T-helper 2 cell treated with Interferon-gamma antibody and Interleukin-4, amounts not matched to agents 5 μg/mL and 100 μg/mL, for 36 hours (primary cell): ENCODE measurements at regions not wholly inside any gene's neighbourhood (a gene's known extent, or its start where the extent isn't known, plus 50 kb on each side); places are given as distances from the start of the nearest gene placed in this dataset.

Experiments
- DNase-seq: peaks from one replicate; pipeline ENCODE4 v3.0.0; 2021; ENCODE audit warnings: low spot score
- H3K27ac Mint-ChIP-seq: one replicate; pipeline ENCODE4 v1.8.0; 2021; ENCODE audit warnings: mild to moderate bottlenecking, mixed read lengths
- H3K27me3 Mint-ChIP-seq: one replicate; pipeline ENCODE4 v1.8.0; 2021; ENCODE audit warnings: low read depth, mixed read lengths
- H3K36me3 Mint-ChIP-seq: one replicate; pipeline ENCODE4 v1.8.0; 2021; ENCODE audit warnings: low read depth, mixed read lengths
- H3K4me1 Mint-ChIP-seq: one replicate; pipeline ENCODE4 v1.8.0; 2021; ENCODE audit warnings: low read depth, mixed read lengths
- H3K4me3 Mint-ChIP-seq: one replicate; pipeline ENCODE4 v1.8.0; 2022; ENCODE audit warnings: mild to moderate bottlenecking, moderate library complexity, mixed read lengths
- H3K9me3 Mint-ChIP-seq: one replicate; pipeline ENCODE4 v1.8.0; 2021; ENCODE audit warnings: mixed read lengths

GRCh38 chr10:111515706-111516105, 438.9 kb downstream of the ADRA2A start:
- Mint-ChIP-seq H3K4me3 (no peak overlapping the region), H3K4me1 (no peaks in the 10 kb centered on the region), H3K27me3 (no peaks in the 10 kb centered on the region), H3K36me3 (no peaks in the 10 kb centered on the region), H3K9me3 (no peaks in the 10 kb centered on the region), H3K27ac (no peak overlapping the region)
- no peak for DNase-seq

- Mint-ChIP-seq H3K27me3 (no peaks in the 10 kb centered on the region), H3K9me3 (no peaks in the 10 kb centered on the region), H3K4me1 (no peaks in the 10 kb centered on the region), H3K36me3 (no peaks in the 10 kb centered on the region), H3K4me3 (no peak overlapping the region), H3K27ac (no peak overlapping the region)
- no peak for DNase-seq
Measured at GRCh38 chr10:111516144-111516543, 439.3 kb downstream of the ADRA2A start.

- no peaks in the 10 kb centered on the region for H3K4me1 Mint-ChIP-seq
- no peaks in the 10 kb centered on the region for H3K27me3 Mint-ChIP-seq
- H3K36me3 Mint-ChIP-seq = no peaks in the 10 kb centered on the region
- H3K9me3 Mint-ChIP-seq = no peaks in the 10 kb centered on the region
- no peak overlapping the region for H3K27ac Mint-ChIP-seq
- H3K4me3 Mint-ChIP-seq = no peak overlapping the region
- no peak for DNase-seq
Measured at GRCh38 chr10:111522141-111522540, 445.3 kb downstream of the ADRA2A start.

- Mint-ChIP-seq H3K4me1 (no peaks in the 10 kb centered on the region), H3K4me3 (no peak overlapping the region), H3K27me3 (no peaks in the 10 kb centered on the region), H3K27ac (no peak overlapping the region), H3K36me3 (no peaks in the 10 kb centered on the region), H3K9me3 (no peaks in the 10 kb centered on the region)
- DNase-seq = no peak
Measured at GRCh38 chr10:111522551-111522950, 445.7 kb downstream of the ADRA2A start.

GRCh38 chr10:111523016-111523415, 446.2 kb downstream of the ADRA2A start:
- Mint-ChIP-seq H3K27ac (no peak overlapping the region), H3K36me3 (no peaks in the 10 kb centered on the region), H3K9me3 (no peaks in the 10 kb centered on the region), H3K27me3 (no peaks in the 10 kb centered on the region), H3K4me1 (no peaks in the 10 kb centered on the region), H3K4me3 (no peak overlapping the region)
- DNase-seq = no peak

- Mint-ChIP-seq H3K4me3 (no peak overlapping the region), H3K4me1 (no peaks in the 10 kb centered on the region), H3K27ac (no peak overlapping the region), H3K27me3 (no peaks in the 10 kb centered on the region), H3K36me3 (no peaks in the 10 kb centered on the region), H3K9me3 (no peaks in the 10 kb centered on the region)
- DNase-seq = no peak
Measured at GRCh38 chr10:111524134-111524533, 447.3 kb downstream of the ADRA2A start.

- Mint-ChIP-seq H3K27ac (no peak overlapping the region), H3K27me3 (no peaks in the 10 kb centered on the region), H3K4me1 (no peaks in the 10 kb centered on the region), H3K36me3 (no peaks in the 10 kb centered on the region), H3K4me3 (no peak overlapping the region), H3K9me3 (no peaks in the 10 kb centered on the region)
- no peak for DNase-seq
Measured at GRCh38 chr10:111525696-111526095, 448.9 kb downstream of the ADRA2A start.

- H3K27ac Mint-ChIP-seq = no peak overlapping the region
- H3K4me3 Mint-ChIP-seq = no peak overlapping the region
- H3K36me3 Mint-ChIP-seq = no peaks in the 10 kb centered on the region
- H3K27me3 Mint-ChIP-seq = no peaks in the 10 kb centered on the region
- H3K9me3 Mint-ChIP-seq = no peaks in the 10 kb centered on the region
- H3K4me1 Mint-ChIP-seq = no peaks in the 10 kb centered on the region
- no peak for DNase-seq
Measured at GRCh38 chr10:111531690-111532089, 454.9 kb downstream of the ADRA2A start.

GRCh38 chr10:111532139-111532538, 455.3 kb downstream of the ADRA2A start:
- no peaks in the 10 kb centered on the region for H3K36me3 Mint-ChIP-seq
- no peaks in the 10 kb centered on the region for H3K9me3 Mint-ChIP-seq
- no peak for DNase-seq
- H3K4me3 Mint-ChIP-seq = no peak overlapping the region
- no peaks in the 10 kb centered on the region for H3K27me3 Mint-ChIP-seq
- no peaks in the 10 kb centered on the region for H3K4me1 Mint-ChIP-seq
- no peak overlapping the region for H3K27ac Mint-ChIP-seq

GRCh38 chr10:111539246-111539645, 462.4 kb downstream of the ADRA2A start:
- Mint-ChIP-seq H3K27me3 (no peaks in the 10 kb centered on the region), H3K36me3 (no peaks in the 10 kb centered on the region), H3K4me1 (no peaks in the 10 kb centered on the region), H3K9me3 (no peaks in the 10 kb centered on the region), H3K27ac (no peak overlapping the region), H3K4me3 (no peak overlapping the region)
- no peak for DNase-seq

GRCh38 chr10:111543854-111544253, 467.0 kb downstream of the ADRA2A start:
- Mint-ChIP-seq H3K27me3 (no peaks in the 10 kb centered on the region), H3K36me3 (no peaks in the 10 kb centered on the region), H3K4me1 (no peaks in the 10 kb centered on the region), H3K4me3 (no peak overlapping the region), H3K9me3 (no peaks in the 10 kb centered on the region), H3K27ac (no peak overlapping the region)
- DNase-seq = no peak

GRCh38 chr10:111545861-111546605, 469.2 kb downstream of the ADRA2A start:
- Mint-ChIP-seq H3K27me3 (no peaks in the 10 kb centered on the region), H3K9me3 (no peaks in the 10 kb centered on the region), H3K27ac (no peak overlapping the region), H3K4me3 (no peak overlapping the region), H3K4me1 (no peaks in the 10 kb centered on the region), H3K36me3 (no peaks in the 10 kb centered on the region)
- no peak for DNase-seq

GRCh38 chr10:111548084-111548726, 471.4 kb downstream of the ADRA2A start:
- H3K36me3 Mint-ChIP-seq = no peaks in the 10 kb centered on the region
- H3K27ac Mint-ChIP-seq = no peak overlapping the region
- no peak for DNase-seq
- H3K27me3 Mint-ChIP-seq = no peaks in the 10 kb centered on the region
- H3K4me3 Mint-ChIP-seq = no peak overlapping the region
- no peaks in the 10 kb centered on the region for H3K4me1 Mint-ChIP-seq
- no peaks in the 10 kb centered on the region for H3K9me3 Mint-ChIP-seq

GRCh38 chr10:111551001-111551400, 474.2 kb downstream of the ADRA2A start:
- Mint-ChIP-seq H3K4me1 (no peaks in the 10 kb centered on the region), H3K36me3 (no peaks in the 10 kb centered on the region), H3K27ac (no peak overlapping the region), H3K9me3 (no peaks in the 10 kb centered on the region), H3K4me3 (no peak overlapping the region), H3K27me3 (no peaks in the 10 kb centered on the region)
- DNase-seq = no peak

- H3K36me3 Mint-ChIP-seq = no peaks in the 10 kb centered on the region
- H3K27me3 Mint-ChIP-seq = no peaks in the 10 kb centered on the region
- H3K9me3 Mint-ChIP-seq = no peaks in the 10 kb centered on the region
- no peak overlapping the region for H3K4me3 Mint-ChIP-seq
- no peaks in the 10 kb centered on the region for H3K4me1 Mint-ChIP-seq
- H3K27ac Mint-ChIP-seq = no peak overlapping the region
- no peak for DNase-seq
Measured at GRCh38 chr10:111556666-111557065, 479.8 kb downstream of the ADRA2A start.
